Loucy (cell line): ENCODE measurements at regions not wholly inside any gene's neighbourhood (a gene's known extent, or its start where the extent isn't known, plus 50 kb on each side); places are given as distances from the start of the nearest gene placed in this dataset.

Source experiments
- H2AFZ ChIP-seq: fragments of 200-600 bp; sonication (generic); 2 replicates; pipeline ENCODE4 v1.6.0; 2016; ENCODE audit warnings: antibody characterized with exemption, mild to moderate bottlenecking, low read length, moderate library complexity
- H3F3A ChIP-seq: fragments of 200-600 bp; 2 replicates; pipeline ENCODE4 v1.6.0; 2016; ENCODE audit warnings: antibody characterized with exemption, low read depth, mild to moderate bottlenecking
- H3K27me3 ChIP-seq: fragments of 200-600 bp; sonication (generic); 2 replicates; pipeline ENCODE4 v1.6.1; 2014; ENCODE audit warnings: low read length, mild to moderate bottlenecking; ENCODE audit not compliant: insufficient read depth, poor library complexity, severe bottlenecking
- H3K36me3 ChIP-seq: fragments of 200-600 bp; sonication (generic); 2 replicates; pipeline ENCODE4 v1.6.1; 2016; ENCODE audit warnings: low read length; ENCODE audit not compliant: insufficient read depth
- H3K4me1 ChIP-seq: fragments of 200-600 bp; sonication (generic); 2 replicates; pipeline ENCODE4 v1.5.1; 2014; ENCODE audit warnings: low read length, mild to moderate bottlenecking; ENCODE audit not compliant: insufficient read depth, poor library complexity, severe bottlenecking
- H3K4me2 ChIP-seq: fragments of 200-600 bp; sonication (generic); 2 replicates; pipeline ENCODE4 v1.6.0; 2014; ENCODE audit warnings: antibody characterized with exemption, low read length, low read depth, mild to moderate bottlenecking; ENCODE audit not compliant: poor library complexity, severe bottlenecking
- H3K4me3 ChIP-seq: fragments of 200-600 bp; sonication (generic); 2 replicates; pipeline ENCODE4 v1.5.1; 2014; ENCODE audit warnings: low read length, mild to moderate bottlenecking, mixed read lengths; ENCODE audit not compliant: poor library complexity, severe bottlenecking
- H3K79me2 ChIP-seq: fragments of 200-600 bp; sonication (generic); 2 replicates; pipeline ENCODE4 v1.6.1; 2014; ENCODE audit warnings: low read length; ENCODE audit not compliant: insufficient read depth
- H3K9ac ChIP-seq: fragments of 200-600 bp; sonication (generic); 2 replicates; pipeline ENCODE4 v1.6.0; 2014; ENCODE audit warnings: mild to moderate bottlenecking, low read depth, low read length, moderate library complexity; ENCODE audit not compliant: poor library complexity, severe bottlenecking
- H3K9me2 ChIP-seq: fragments of 200-600 bp; sonication (generic); replicated peaks from 2 replicates; pipeline ENCODE4 v1.6.1; 2016; ENCODE audit warnings: low read depth, low read length, mixed read lengths
- H3K9me3 ChIP-seq: fragments of 200-600 bp; sonication (generic); 2 replicates; pipeline ENCODE4 v1.6.1; 2014; ENCODE audit warnings: mild to moderate bottlenecking, antibody characterized with exemption, low read length, low read depth; ENCODE audit not compliant: insufficient read depth
- H4K20me1 ChIP-seq: fragments of 200-600 bp; sonication (generic); 2 replicates; pipeline ENCODE4 v1.6.0; 2014; ENCODE audit warnings: antibody characterized with exemption, low read length, mild to moderate bottlenecking; ENCODE audit not compliant: insufficient read depth, poor library complexity, severe bottlenecking
- EZH2phosphoT487 ChIP-seq: fragments of 200-600 bp; IDR thresholded peaks from 2 replicates; pipeline ENCODE4 v1.6.1; 2018; ENCODE audit warnings: antibody characterized with exemption, mild to moderate bottlenecking, moderate library complexity, borderline replicate concordance
- TF ChIP-seq, protein P1 (sequence below): fragments of 200-600 bp; sonication (generic); conservative IDR thresholded peaks from 2 replicates; pipeline ENCODE4 v1.5.1; 2014; ENCODE audit warnings: mild to moderate bottlenecking, antibody characterized with exemption, low read length

DNA sequence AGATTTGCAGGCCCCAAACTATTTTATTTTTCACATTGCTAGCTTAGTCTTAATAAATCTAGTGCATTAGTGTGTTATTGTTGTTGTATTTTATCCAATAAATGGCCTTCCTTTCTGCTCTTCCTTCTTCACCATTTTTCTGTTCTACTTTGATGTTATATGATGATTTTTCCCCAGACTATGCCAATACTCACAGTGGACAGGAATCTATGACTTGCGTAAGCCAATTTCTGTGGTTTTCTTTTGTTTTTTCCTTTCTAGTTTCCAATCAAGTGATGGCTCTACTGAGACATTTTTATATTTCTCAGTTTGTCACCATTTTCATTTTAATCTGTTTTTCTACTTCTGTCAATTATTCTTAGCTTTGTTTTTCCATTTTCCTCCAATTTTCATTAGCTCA, 106.8 kb upstream of the FBXL7 start:
- Histone ChIP-seq H3K9ac (no peak overlapping the region), H4K20me1 (no peaks in the 10 kb centered on the region), H3K9me2 (no peaks in the 10 kb centered on the region)

DNA sequence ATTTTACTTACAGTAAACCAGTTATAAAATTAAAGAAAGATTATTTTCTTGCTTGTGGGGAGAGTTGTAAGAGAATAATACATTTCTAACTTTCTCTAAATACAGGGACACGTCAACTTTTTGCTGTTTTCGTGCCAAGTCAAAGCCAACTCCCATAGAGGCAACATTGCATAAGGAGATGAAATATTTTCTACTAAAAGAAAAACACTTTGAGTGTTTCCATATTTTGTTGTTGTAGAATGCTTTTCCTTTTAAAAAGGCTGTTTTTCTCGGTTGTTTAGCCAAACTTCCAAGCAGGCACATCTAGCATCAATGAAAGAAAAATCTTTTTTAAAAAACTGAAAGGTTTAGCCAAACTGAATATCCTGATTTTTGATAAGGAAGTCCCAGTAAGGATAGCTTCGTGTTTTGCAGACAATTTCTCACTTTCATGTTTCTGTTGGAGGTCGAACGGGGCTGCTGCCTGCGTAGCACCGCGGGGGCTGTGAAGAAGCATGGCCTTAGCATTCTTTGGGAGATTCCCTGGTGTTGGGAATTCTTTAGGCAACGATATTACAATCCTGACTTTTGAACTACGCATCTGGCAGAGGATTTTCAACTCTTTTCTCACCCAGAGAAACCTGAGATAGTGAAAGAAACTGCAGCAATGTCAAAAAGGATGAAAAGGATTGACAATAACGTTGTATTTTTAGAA, 108.1 kb upstream of the FBXL7 start:
- TF ChIP-seq EZH2phosphoT487 = no peak
- TF ChIP-seq, protein P1, sequence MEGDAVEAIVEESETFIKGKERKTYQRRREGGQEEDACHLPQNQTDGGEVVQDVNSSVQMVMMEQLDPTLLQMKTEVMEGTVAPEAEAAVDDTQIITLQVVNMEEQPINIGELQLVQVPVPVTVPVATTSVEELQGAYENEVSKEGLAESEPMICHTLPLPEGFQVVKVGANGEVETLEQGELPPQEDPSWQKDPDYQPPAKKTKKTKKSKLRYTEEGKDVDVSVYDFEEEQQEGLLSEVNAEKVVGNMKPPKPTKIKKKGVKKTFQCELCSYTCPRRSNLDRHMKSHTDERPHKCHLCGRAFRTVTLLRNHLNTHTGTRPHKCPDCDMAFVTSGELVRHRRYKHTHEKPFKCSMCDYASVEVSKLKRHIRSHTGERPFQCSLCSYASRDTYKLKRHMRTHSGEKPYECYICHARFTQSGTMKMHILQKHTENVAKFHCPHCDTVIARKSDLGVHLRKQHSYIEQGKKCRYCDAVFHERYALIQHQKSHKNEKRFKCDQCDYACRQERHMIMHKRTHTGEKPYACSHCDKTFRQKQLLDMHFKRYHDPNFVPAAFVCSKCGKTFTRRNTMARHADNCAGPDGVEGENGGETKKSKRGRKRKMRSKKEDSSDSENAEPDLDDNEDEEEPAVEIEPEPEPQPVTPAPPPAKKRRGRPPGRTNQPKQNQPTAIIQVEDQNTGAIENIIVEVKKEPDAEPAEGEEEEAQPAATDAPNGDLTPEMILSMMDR = no peak
- H3F3A ChIP-seq = no peaks in the 10 kb centered on the region
- no peak overlapping the region for H3K9ac ChIP-seq
- H3K9me2 ChIP-seq = no peaks in the 10 kb centered on the region
- H3K4me2 ChIP-seq = no peak overlapping the region
- H3K79me2 ChIP-seq = no peaks in the 10 kb centered on the region
- no peaks in the 10 kb centered on the region for H3K36me3 ChIP-seq
- H3K4me1 ChIP-seq = no peaks in the 10 kb centered on the region
- no peaks in the 10 kb centered on the region for H3K9me3 ChIP-seq
- no peak overlapping the region for H2AFZ ChIP-seq
- no peaks in the 10 kb centered on the region for H3K27me3 ChIP-seq
- no peaks in the 10 kb centered on the region for H4K20me1 ChIP-seq
- no peak overlapping the region for H3K4me3 ChIP-seq

More for the DNA sequence above, 106.8 kb upstream of the FBXL7 start:
- Histone ChIP-seq H3K79me2 (no peaks in the 10 kb centered on the region), H2AFZ (no peak overlapping the region), H3K9me3 (no peaks in the 10 kb centered on the region), H3K4me1 (no peaks in the 10 kb centered on the region), H3K36me3 (no peaks in the 10 kb centered on the region), H3K4me3 (no peak overlapping the region), H3F3A (no peaks in the 10 kb centered on the region), H3K27me3 (no peaks in the 10 kb centered on the region), H3K4me2 (no peak overlapping the region)
- TF ChIP-seq, protein P1 = no peak
- no peak for TF ChIP-seq EZH2phosphoT487

DNA sequence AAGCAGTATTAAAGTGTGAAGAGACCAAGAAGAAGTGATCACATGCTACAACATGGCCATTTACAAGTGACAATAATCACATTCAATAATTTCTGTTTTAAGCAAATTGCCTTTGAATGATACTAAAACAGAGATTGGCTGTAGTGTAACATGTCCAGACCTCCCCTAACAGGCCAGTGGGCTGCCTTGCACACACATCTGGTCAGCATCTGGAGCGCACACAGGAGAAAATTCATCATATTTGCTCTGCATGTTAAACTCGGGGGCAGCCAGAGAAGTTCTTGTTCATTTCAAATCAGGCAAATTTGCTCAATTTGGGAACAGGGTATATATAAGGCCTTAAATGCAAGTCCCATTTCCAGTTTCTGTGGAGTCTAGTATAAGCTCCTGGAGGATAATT, 111.1 kb upstream of the FBXL7 start:
- Histone ChIP-seq H3K79me2 (no peaks in the 10 kb centered on the region), H3K9ac (no peak overlapping the region), H3F3A (no peaks in the 10 kb centered on the region), H3K4me2 (no peak overlapping the region), H3K4me3 (no peak overlapping the region), H3K4me1 (no peaks in the 10 kb centered on the region), H3K36me3 (no peaks in the 10 kb centered on the region), H3K9me3 (no peaks in the 10 kb centered on the region), H3K9me2 (no peaks in the 10 kb centered on the region), H3K27me3 (no peaks in the 10 kb centered on the region), H4K20me1 (no peaks in the 10 kb centered on the region), H2AFZ (no peak overlapping the region)
- TF ChIP-seq, protein P1 = no peak
- no peak for TF ChIP-seq EZH2phosphoT487
